Dendritic cell treated with granulocyte-macrophage colony-stimulating factor and Interleukin-4, amounts not matched to agents 40 ng/mL and 50 ng/mL, for 4 days (primary cell): ENCODE measurements at regions not wholly inside any gene's neighbourhood (a gene's known extent, or its start where the extent isn't known, plus 50 kb on each side); places are given as distances from the start of the nearest gene placed in this dataset.
"Not testable (repeated sequence)": the region's sequence is repeated elsewhere in the genome, so short reads cannot be mapped to it uniquely, and the experiment has no call there.

Experiments used
- H3K27ac Mint-ChIP-seq: one replicate; pipeline ENCODE4 v1.8.0; 2022; ENCODE audit warnings: mild to moderate bottlenecking, mixed read lengths
- H3K27me3 Mint-ChIP-seq: one replicate; pipeline ENCODE4 v1.8.0; 2022; ENCODE audit warnings: mild to moderate bottlenecking, mixed read lengths
- H3K36me3 Mint-ChIP-seq: one replicate; pipeline ENCODE4 v1.8.0; 2022; ENCODE audit warnings: low read depth, mixed read lengths
- H3K4me1 Mint-ChIP-seq: one replicate; pipeline ENCODE4 v1.8.0; 2022; ENCODE audit warnings: low read depth, mixed read lengths
- H3K4me3 Mint-ChIP-seq: one replicate; pipeline ENCODE4 v1.8.0; 2022; ENCODE audit warnings: mild to moderate bottlenecking, moderate library complexity, mixed read lengths
- H3K9me3 Mint-ChIP-seq: one replicate; pipeline ENCODE4 v1.8.0; 2022; ENCODE audit warnings: mixed read lengths
- intact Hi-C: fragments of 100-400 bp; cut with micrococcal nuclease; formaldehyde crosslinking; loops from one replicate; pipeline ENCODE4 v1.15.0; 2022

- Mint-ChIP-seq H3K27me3 (no peaks in the 10 kb centered on the region), H3K4me1 (no peaks in the 10 kb centered on the region), H3K36me3 (no peaks in the 10 kb centered on the region), H3K9me3 (no peaks in the 10 kb centered on the region), H3K27ac (no peak overlapping the region), H3K4me3 (no peak overlapping the region)
- intact Hi-C loops, result no loop called here
These were observed 321.5 kb upstream of the CTNNB1 start for GRCh38 chr3:40877631-40878463.

GRCh38 chr3:40878464-40878905 lies 320.8 kb upstream of the CTNNB1 start:
- intact Hi-C loops, result no loop called here
- no peaks in the 10 kb centered on the region for H3K36me3 Mint-ChIP-seq

GRCh38 chr3:40885430-40885829 lies 313.9 kb upstream of the CTNNB1 start:
- no peaks in the 10 kb centered on the region for H3K27me3 Mint-ChIP-seq
- intact Hi-C loops, result no loop called here
- H3K27ac Mint-ChIP-seq, result no peak overlapping the region
- H3K4me3 Mint-ChIP-seq, result no peak overlapping the region
- H3K9me3 Mint-ChIP-seq, result no peaks in the 10 kb centered on the region
- no peaks in the 10 kb centered on the region for H3K36me3 Mint-ChIP-seq
- H3K4me1 Mint-ChIP-seq, result no peaks in the 10 kb centered on the region

More at GRCh38 chr3:40878464-40878905, 320.8 kb upstream of the CTNNB1 start:
- H3K4me3 Mint-ChIP-seq, result no peak overlapping the region
- H3K4me1 Mint-ChIP-seq, result no peaks in the 10 kb centered on the region
- H3K27me3 Mint-ChIP-seq, result no peaks in the 10 kb centered on the region
- no peaks in the 10 kb centered on the region for H3K9me3 Mint-ChIP-seq
- H3K27ac Mint-ChIP-seq, result no peak overlapping the region

- intact Hi-C loops, result no loop called here
- H3K27me3 Mint-ChIP-seq, result no peaks in the 10 kb centered on the region
These were observed 312.5 kb upstream of the CTNNB1 start for GRCh38 chr3:40886660-40887425.

GRCh38 chr3:40891186-40891585 lies 308.1 kb upstream of the CTNNB1 start:
- intact Hi-C loops, result no loop called here
- Mint-ChIP-seq H3K4me3 (no peak overlapping the region), H3K27ac (no peak overlapping the region), H3K27me3 (no peaks in the 10 kb centered on the region), H3K9me3 (no peaks in the 10 kb centered on the region), H3K4me1 (no peaks in the 10 kb centered on the region), H3K36me3 (no peaks in the 10 kb centered on the region)

More at GRCh38 chr3:40886660-40887425, 312.5 kb upstream of the CTNNB1 start:
- H3K4me1 Mint-ChIP-seq, result no peaks in the 10 kb centered on the region
- H3K4me3 Mint-ChIP-seq, result no peak overlapping the region
- no peak overlapping the region for H3K27ac Mint-ChIP-seq
- no peaks in the 10 kb centered on the region for H3K36me3 Mint-ChIP-seq
- no peaks in the 10 kb centered on the region for H3K9me3 Mint-ChIP-seq

- H3K4me1 Mint-ChIP-seq, result no peaks in the 10 kb centered on the region
- no peak overlapping the region for H3K4me3 Mint-ChIP-seq
- H3K9me3 Mint-ChIP-seq, result no peaks in the 10 kb centered on the region
- intact Hi-C loops, result no loop called here
- no peak overlapping the region for H3K27ac Mint-ChIP-seq
- no peaks in the 10 kb centered on the region for H3K36me3 Mint-ChIP-seq
- no peaks in the 10 kb centered on the region for H3K27me3 Mint-ChIP-seq
These were observed 304.2 kb upstream of the CTNNB1 start for GRCh38 chr3:40895109-40895508.

- intact Hi-C loops, result no loop called here
- Mint-ChIP-seq H3K4me3 (no peak overlapping the region), H3K27me3 (no peaks in the 10 kb centered on the region), H3K9me3 (no peaks in the 10 kb centered on the region), H3K36me3 (no peaks in the 10 kb centered on the region), H3K4me1 (no peaks in the 10 kb centered on the region), H3K27ac (no peak overlapping the region)
These were observed 300.0 kb upstream of the CTNNB1 start for GRCh38 chr3:40899286-40899712.

GRCh38 chr3:40901298-40901697 lies 298.0 kb upstream of the CTNNB1 start:
- intact Hi-C loops, result no loop called here
- no peaks in the 10 kb centered on the region for H3K36me3 Mint-ChIP-seq
- peaks cover 6% of the 10 kb centered on the region for H3K9me3 Mint-ChIP-seq
- no peak overlapping the region for H3K4me3 Mint-ChIP-seq
- no peaks in the 10 kb centered on the region for H3K27me3 Mint-ChIP-seq
- no peaks in the 10 kb centered on the region for H3K4me1 Mint-ChIP-seq
- H3K27ac Mint-ChIP-seq, result no peak overlapping the region

- Mint-ChIP-seq H3K36me3 (no peaks in the 10 kb centered on the region), H3K4me1 (no peaks in the 10 kb centered on the region), H3K4me3 (no peak overlapping the region), H3K27me3 (no peaks in the 10 kb centered on the region), H3K27ac (no peak overlapping the region), H3K9me3 (peaks cover 6% of the 10 kb centered on the region)
- intact Hi-C loops, result no loop called here
These were observed 297.5 kb upstream of the CTNNB1 start for GRCh38 chr3:40901796-40902195.

GRCh38 chr3:40907907-40908465 lies 291.3 kb upstream of the CTNNB1 start:
- H3K4me1 Mint-ChIP-seq, H3K27me3 Mint-ChIP-seq, H3K27ac Mint-ChIP-seq, H3K36me3 Mint-ChIP-seq, H3K4me3 Mint-ChIP-seq, intact Hi-C loops, H3K9me3 Mint-ChIP-seq: not testable (repeated sequence)

GRCh38 chr3:40908612-40909011 lies 290.7 kb upstream of the CTNNB1 start:
- intact Hi-C loops, result no loop called here
- no peak overlapping the region for H3K27ac Mint-ChIP-seq
- H3K9me3 Mint-ChIP-seq, result peaks cover 6% of the 10 kb centered on the region
- no peaks in the 10 kb centered on the region for H3K27me3 Mint-ChIP-seq
- no peaks in the 10 kb centered on the region for H3K36me3 Mint-ChIP-seq
- no peak overlapping the region for H3K4me3 Mint-ChIP-seq
- no peaks in the 10 kb centered on the region for H3K4me1 Mint-ChIP-seq

- Mint-ChIP-seq H3K27ac (no peak overlapping the region), H3K4me3 (no peak overlapping the region), H3K36me3 (no peaks in the 10 kb centered on the region), H3K9me3 (no peaks in the 10 kb centered on the region), H3K27me3 (no peaks in the 10 kb centered on the region), H3K4me1 (no peaks in the 10 kb centered on the region)
- intact Hi-C loops, result no loop called here
These were observed 288.0 kb upstream of the CTNNB1 start for GRCh38 chr3:40911264-40911663.

- Mint-ChIP-seq H3K9me3 (no peaks in the 10 kb centered on the region), H3K36me3 (no peaks in the 10 kb centered on the region), H3K27me3 (no peaks in the 10 kb centered on the region), H3K27ac (no peak overlapping the region), H3K4me1 (no peaks in the 10 kb centered on the region), H3K4me3 (no peak overlapping the region)
- intact Hi-C loops, result no loop called here
These were observed 287.4 kb upstream of the CTNNB1 start for GRCh38 chr3:40911928-40912327.

- no peak overlapping the region for H3K4me3 Mint-ChIP-seq
- H3K27ac Mint-ChIP-seq, result no peak overlapping the region
- H3K36me3 Mint-ChIP-seq, result no peaks in the 10 kb centered on the region
- intact Hi-C loops, result no loop called here
- H3K4me1 Mint-ChIP-seq, result no peaks in the 10 kb centered on the region
- no peaks in the 10 kb centered on the region for H3K27me3 Mint-ChIP-seq
- no peaks in the 10 kb centered on the region for H3K9me3 Mint-ChIP-seq
These were observed 286.8 kb upstream of the CTNNB1 start for GRCh38 chr3:40912461-40912860.
